PC-9 (cell line): ENCODE measurements at regions not wholly inside any gene's neighbourhood (a gene's known extent, or its start where the extent isn't known, plus 50 kb on each side); places are given as distances from the start of the nearest gene placed in this dataset.

Experiments used
- BruUV-seq: library from RNA; stranded (reverse); fragments of 400-500 nt; replicated peaks from 2 replicates; lab custom pipeline; 2021; lab: Mats Ljungman, UMichigan
- CTCF ChIA-PET: fragments of 300-600 bp; sonication (Branson Sonifier 250); formaldehyde crosslinking; loops from one replicate; lab custom pipeline; 2022; ENCODE audit warnings: antibody characterized with exemption; lab: Charles Lee
- POLR2A ChIA-PET: fragments of 300-600 bp; sonication (Branson Sonifier 250); formaldehyde crosslinking; loops from one replicate; lab custom pipeline; 2022; ENCODE audit warnings: antibody characterized with exemption; ENCODE audit not compliant: unreplicated experiment; lab: Charles Lee
- DNase-seq, 2 experiments: peaks; one replicate each; pipeline versions ENCODE4 v3.0.0 to v3.0.0-alpha.2; 2015 to 2022; ENCODE audit warnings: mixed read lengths in 1 of 2
- H2AFZ ChIP-seq: fragments of 200-600 bp; sonication (generic); 2 replicates; pipeline ENCODE4 v1.8.1; 2017; ENCODE audit warnings: antibody characterized with exemption
- H3F3A ChIP-seq: fragments of 200-600 bp; sonication (generic); 2 replicates; pipeline ENCODE4 v1.8.1; 2017; ENCODE audit warnings: antibody characterized with exemption, mild to moderate bottlenecking, low read depth; ENCODE audit not compliant: insufficient read depth
- H3K27ac ChIP-seq: fragments of 200-600 bp; sonication (generic); 2 replicates; pipeline ENCODE4 v1.6.1; 2016; ENCODE audit warnings: mixed run types
- H3K27me3 ChIP-seq: fragments of 200-600 bp; sonication (generic); 2 replicates; pipeline ENCODE4 v1.6.1; 2016; ENCODE audit warnings: low read depth, mixed run types; ENCODE audit not compliant: insufficient read depth
- H3K36me3 ChIP-seq: fragments of 200-600 bp; sonication (generic); 2 replicates; pipeline ENCODE4 v1.6.1; 2016; ENCODE audit warnings: low read depth, mixed run types
- H3K4me1 ChIP-seq: fragments of 200-600 bp; sonication (generic); replicated peaks from 2 replicates; pipeline ENCODE4 v1.6.1; 2016; ENCODE audit warnings: mixed run types; ENCODE audit not compliant: insufficient read depth
- H3K4me2 ChIP-seq: fragments of 200-600 bp; sonication (generic); 2 replicates; pipeline ENCODE4 v1.6.1; 2017; ENCODE audit warnings: mixed run types
- H3K4me3 ChIP-seq: fragments of 200-600 bp; sonication (generic); 2 replicates; pipeline ENCODE4 v1.6.1; 2016; ENCODE audit warnings: mixed run types
- H3K79me2 ChIP-seq: fragments of 200-600 bp; sonication (generic); 2 replicates; pipeline ENCODE4 v1.6.1; 2017; ENCODE audit warnings: low read depth, mixed run types
- H3K9me2 ChIP-seq: fragments of 200-600 bp; sonication (generic); 2 replicates; pipeline ENCODE4 v1.8.1; 2017; ENCODE audit warnings: mild to moderate bottlenecking; ENCODE audit not compliant: insufficient read depth
- H3K9me3 ChIP-seq: fragments of 200-600 bp; sonication (generic); 2 replicates; pipeline ENCODE4 v1.8.1; 2016; ENCODE audit warnings: low read depth; ENCODE audit not compliant: insufficient read depth
- H4K20me1 ChIP-seq: fragments of 200-600 bp; sonication (generic); 2 replicates; pipeline ENCODE4 v1.8.1; 2017; ENCODE audit not compliant: insufficient read depth
- EZH2 ChIP-seq: fragments of 200-600 bp; sonication (generic); IDR thresholded peaks from 2 replicates; pipeline ENCODE4 v1.8.0; 2017; ENCODE audit warnings: antibody characterized with exemption, low read depth
- intact Hi-C: fragments of 100-400 bp; cut with micrococcal nuclease; formaldehyde crosslinking; loops from one replicate; pipeline ENCODE4 v1.10.0; 2022; ENCODE audit not compliant: unreplicated experiment
- TF ChIP-seq, protein P1 (sequence below): fragments of 200-600 bp; sonication (generic); conservative IDR thresholded peaks from 2 replicates; pipeline ENCODE4 v1.6.1; 2017; ENCODE audit warnings: mixed run types, antibody characterized with exemption, mild to moderate bottlenecking, moderate library complexity

DNA sequence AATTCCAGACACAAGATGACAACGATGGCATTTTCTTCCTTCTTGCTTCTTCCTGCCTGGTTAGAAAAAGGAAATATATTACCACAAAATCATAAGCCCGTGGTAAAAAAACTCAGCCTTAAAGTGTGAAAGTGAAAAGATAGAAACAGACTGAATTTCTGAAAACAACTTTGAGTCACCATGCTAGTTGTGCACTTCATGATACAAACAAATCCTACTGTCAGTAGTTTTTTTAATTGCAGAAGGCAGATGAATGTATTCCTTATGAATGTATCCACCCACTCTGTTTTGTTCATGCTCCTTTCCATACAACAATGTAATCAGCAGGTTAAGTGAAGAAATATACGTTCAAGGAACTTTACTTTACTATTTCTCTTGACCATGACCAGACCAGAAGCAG lies 1144.7 kb downstream of the OTOL1 start:
- Histone ChIP-seq H3K27me3 (no peaks in the 10 kb centered on the region), H4K20me1 (no peaks in the 10 kb centered on the region), H3K9me3 (no peaks in the 10 kb centered on the region), H3K36me3 (no peaks in the 10 kb centered on the region), H3K4me1 (no peaks in the 10 kb centered on the region), H3F3A (no peaks in the 10 kb centered on the region), H3K4me3 (no peak overlapping the region), H3K9me2 (no peaks in the 10 kb centered on the region), H3K4me2 (no peak overlapping the region), H3K79me2 (no peaks in the 10 kb centered on the region), H3K27ac (no peak overlapping the region), H2AFZ (peak overlapping the region; percentile 36; the same call in 1 of the 2 replicates)
- no peak for DNase-seq
- BruUV-seq, result no TSS peak
- POLR2A ChIA-PET, result interaction anchor here (0.6 kb wide), 1 partner anchor 107 kb away, joined by 4 read pairs; no protein-coding TSS in a partner anchor
- CTCF ChIA-PET, result no interaction called here
- TF ChIP-seq, protein P1, sequence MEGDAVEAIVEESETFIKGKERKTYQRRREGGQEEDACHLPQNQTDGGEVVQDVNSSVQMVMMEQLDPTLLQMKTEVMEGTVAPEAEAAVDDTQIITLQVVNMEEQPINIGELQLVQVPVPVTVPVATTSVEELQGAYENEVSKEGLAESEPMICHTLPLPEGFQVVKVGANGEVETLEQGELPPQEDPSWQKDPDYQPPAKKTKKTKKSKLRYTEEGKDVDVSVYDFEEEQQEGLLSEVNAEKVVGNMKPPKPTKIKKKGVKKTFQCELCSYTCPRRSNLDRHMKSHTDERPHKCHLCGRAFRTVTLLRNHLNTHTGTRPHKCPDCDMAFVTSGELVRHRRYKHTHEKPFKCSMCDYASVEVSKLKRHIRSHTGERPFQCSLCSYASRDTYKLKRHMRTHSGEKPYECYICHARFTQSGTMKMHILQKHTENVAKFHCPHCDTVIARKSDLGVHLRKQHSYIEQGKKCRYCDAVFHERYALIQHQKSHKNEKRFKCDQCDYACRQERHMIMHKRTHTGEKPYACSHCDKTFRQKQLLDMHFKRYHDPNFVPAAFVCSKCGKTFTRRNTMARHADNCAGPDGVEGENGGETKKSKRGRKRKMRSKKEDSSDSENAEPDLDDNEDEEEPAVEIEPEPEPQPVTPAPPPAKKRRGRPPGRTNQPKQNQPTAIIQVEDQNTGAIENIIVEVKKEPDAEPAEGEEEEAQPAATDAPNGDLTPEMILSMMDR, result no peak
- intact Hi-C loops, result no loop called here

DNA sequence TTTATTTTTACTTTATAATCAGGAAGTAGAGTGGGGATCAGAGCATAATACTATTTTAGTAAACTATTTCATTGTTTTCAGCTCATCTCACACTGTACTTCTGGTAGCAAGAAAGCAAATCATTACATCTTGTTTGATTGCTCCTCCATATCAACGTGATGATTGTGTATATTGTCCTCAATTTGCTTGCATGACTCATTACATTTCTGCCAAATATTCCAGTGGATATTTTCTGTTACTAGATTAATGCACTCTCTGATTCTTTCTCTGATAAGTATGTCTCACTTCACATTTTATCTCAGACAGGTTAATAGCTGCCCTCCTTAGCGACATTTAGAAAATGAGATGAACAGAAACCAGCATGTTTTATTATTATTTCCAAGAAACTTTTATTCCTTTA lies 1145.3 kb downstream of the OTOL1 start:
- no peaks in the 10 kb centered on the region for H3F3A ChIP-seq
- H4K20me1 ChIP-seq, result no peaks in the 10 kb centered on the region
- DNase-seq, result no peak
- no peak overlapping the region for H3K27ac ChIP-seq
- H3K9me3 ChIP-seq, result no peaks in the 10 kb centered on the region
- H3K36me3 ChIP-seq, result no peaks in the 10 kb centered on the region
- no peaks in the 10 kb centered on the region for H3K9me2 ChIP-seq
- H3K4me2 ChIP-seq, result no peak overlapping the region
- no peaks in the 10 kb centered on the region for H3K4me1 ChIP-seq
- POLR2A ChIA-PET, result interaction anchor here (0.6 kb wide), 1 partner anchor 106 kb away, joined by 4 read pairs; no protein-coding TSS in a partner anchor
- H3K79me2 ChIP-seq, result no peaks in the 10 kb centered on the region
- H2AFZ ChIP-seq, result no peak overlapping the region
- CTCF ChIA-PET, result no interaction called here
- no TSS peak for BruUV-seq
- no peaks in the 10 kb centered on the region for H3K27me3 ChIP-seq
- no peak overlapping the region for H3K4me3 ChIP-seq
- intact Hi-C loops, result no loop called here
- no peak for TF ChIP-seq EZH2
- TF ChIP-seq, protein P1, result no peak

DNA sequence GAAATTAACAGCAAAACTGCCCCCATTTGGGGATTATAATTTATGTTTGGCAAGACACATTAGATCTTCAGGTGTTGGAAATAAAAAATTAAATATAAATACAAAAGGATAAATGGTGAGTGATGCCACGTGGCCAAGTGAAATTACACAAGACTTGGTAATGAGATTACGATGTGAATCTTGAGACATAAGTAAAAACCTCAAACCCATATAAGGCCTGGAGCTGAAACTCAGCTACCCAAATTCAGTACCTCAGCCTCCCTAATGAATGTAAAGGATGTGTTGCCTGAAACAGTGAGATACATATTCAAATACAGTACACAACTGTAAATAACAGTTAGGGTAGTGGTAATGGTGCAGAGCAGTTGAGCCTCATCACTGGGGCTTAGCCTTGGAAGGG lies 1146.6 kb downstream of the OTOL1 start:
- BruUV-seq, result no TSS peak
- ChIA-PET CTCF (no interaction called here), POLR2A (no interaction called here)
- H4K20me1 ChIP-seq, result no peaks in the 10 kb centered on the region
- no peaks in the 10 kb centered on the region for H3K9me3 ChIP-seq
- no peaks in the 10 kb centered on the region for H3K79me2 ChIP-seq
- no peak overlapping the region for H2AFZ ChIP-seq
- H3K27me3 ChIP-seq, result no peaks in the 10 kb centered on the region
- no peak overlapping the region for H3K4me2 ChIP-seq
- H3K36me3 ChIP-seq, result no peaks in the 10 kb centered on the region
- no peaks in the 10 kb centered on the region for H3K9me2 ChIP-seq
- intact Hi-C loops, result no loop called here
- no peak overlapping the region for H3K27ac ChIP-seq
- DNase-seq, result no peak
- H3F3A ChIP-seq, result no peaks in the 10 kb centered on the region
- no peak overlapping the region for H3K4me3 ChIP-seq
- TF ChIP-seq, protein P1, result no peak
- H3K4me1 ChIP-seq, result no peaks in the 10 kb centered on the region
